Endothelial cell of umbilical vein (primary cell): ENCODE measurements at regions not wholly inside any gene's neighbourhood (a gene's known extent, or its start where the extent isn't known, plus 50 kb on each side); places are given as distances from the start of the nearest gene placed in this dataset.

Source experiments
- BruUV-seq: library from RNA; stranded (reverse); fragments of 400-500 nt; replicated peaks from 2 replicates; lab custom pipeline; 2021; lab: Mats Ljungman, UMichigan
- CTCF ChIA-PET: fragments of 300-600, 350-600 bp; sonication (Branson Sonifier 250); formaldehyde crosslinking; loops from one replicate; lab custom pipeline; 2021; ENCODE audit warnings: antibody characterized with exemption, inconsistent platforms; lab: Charles Lee
- POLR2A ChIA-PET: fragments of 300-600, 350-600 bp; sonication (Branson Sonifier 250); formaldehyde crosslinking; loops from one replicate; lab custom pipeline; 2021; ENCODE audit warnings: antibody characterized with exemption, inconsistent platforms; lab: Charles Lee
- DNase-seq: peaks from one replicate; pipeline ENCODE4 v3.0.0-alpha.2; 2011; ENCODE audit warnings: low read depth, low spot score
- FAIRE-seq: peaks from 2 replicates; lab custom pipeline; 2011; peaks lifted over from hg19 to GRCh38; lab: Jason Lieb, UNC
- H2AFZ ChIP-seq: 2 replicates; pipeline ENCODE4 v1.6.0; 2012; ENCODE audit warnings: low read depth, low read length, control low read depth, inconsistent platforms
- H3K27ac ChIP-seq: 2 replicates; pipeline ENCODE4 v1.5.1; 2011; ENCODE audit warnings: low read depth, mild to moderate bottlenecking, control low read depth, low read length, moderate library complexity; ENCODE audit not compliant: insufficient read depth
- H3K27me3 ChIP-seq, 2 experiments: 2 replicates each; pipeline versions ENCODE4 v1.6.0 to v1.6.1; 2011; ENCODE audit warnings: low read length in 2 of 2, mixed read lengths in 1 of 2; ENCODE audit not compliant: control insufficient read depth in 2 of 2, insufficient read depth in 2 of 2
- H3K36me3 ChIP-seq, 2 experiments: 2 replicates in 1 of 2; 3 replicates in 1 of 2; pipeline ENCODE4 v1.5.1; 2011; ENCODE audit warnings: low read length in 2 of 2, mild to moderate bottlenecking in 1 of 2, moderate library complexity in 1 of 2; ENCODE audit not compliant: control insufficient read depth in 2 of 2, insufficient read depth in 2 of 2; ENCODE audit errors: extremely low read depth in 1 of 2
- H3K4me1 ChIP-seq: 3 replicates; pipeline ENCODE4 v1.5.1; 2011; ENCODE audit warnings: mild to moderate bottlenecking, low read length; ENCODE audit not compliant: control insufficient read depth, insufficient read depth; ENCODE audit errors: extremely low read depth
- H3K4me2 ChIP-seq: 2 replicates; pipeline ENCODE4 v1.6.1; 2011; ENCODE audit warnings: low read length, control low read depth, mixed read lengths; ENCODE audit not compliant: insufficient read depth
- H3K4me3 ChIP-seq, 3 experiments: fragments of 200-600 bp in 1 of 3; sonication (generic), shearing (Covaris generic) in 1 of 3; replicated peaks in 1 of 3; 2 replicates each; pipeline ENCODE4 v1.5.1; 2011 to 2016; ENCODE audit warnings: control low read depth in 3 of 3, low read length in 3 of 3, mild to moderate bottlenecking in 2 of 3, inconsistent platforms in 1 of 3, low read depth in 1 of 3, moderate library complexity in 1 of 3; ENCODE audit not compliant: insufficient read depth in 1 of 3
- H3K79me2 ChIP-seq: 2 replicates; pipeline ENCODE4 v1.6.0; 2012; ENCODE audit warnings: low read length, inconsistent platforms; ENCODE audit not compliant: control insufficient read depth, insufficient read depth
- H3K9ac ChIP-seq: replicated peaks from 2 replicates; pipeline ENCODE3; 2011; ENCODE audit warnings: low read length, control low read depth; ENCODE audit not compliant: insufficient read depth; ENCODE audit errors: extremely low read depth
- H3K9me1 ChIP-seq: replicated peaks from 3 replicates; pipeline ENCODE4 v1.6.0; 2011; ENCODE audit warnings: mild to moderate bottlenecking, low read length; ENCODE audit not compliant: control insufficient read depth, insufficient read depth; ENCODE audit errors: extremely low read depth
- H3K9me3 ChIP-seq: replicated peaks from 2 replicates; pipeline ENCODE4 v1.5.1; 2012; ENCODE audit warnings: low read length, inconsistent platforms; ENCODE audit not compliant: control insufficient read depth, insufficient read depth
- H4K20me1 ChIP-seq: replicated peaks from 2 replicates; pipeline ENCODE3; 2011; ENCODE audit warnings: mild to moderate bottlenecking, low read length; ENCODE audit not compliant: control insufficient read depth, insufficient read depth; ENCODE audit errors: extremely low read depth
- EZH2 ChIP-seq: IDR thresholded peaks from 2 replicates; pipeline ENCODE4 v1.6.1; 2012; ENCODE audit warnings: borderline replicate concordance, low read depth, mild to moderate bottlenecking, moderate library complexity, low read length, inconsistent platforms; ENCODE audit not compliant: severe bottlenecking
- FOS ChIP-seq: IDR thresholded peaks from 2 replicates; pipeline ENCODE4 v1.6.1; 2011; ENCODE audit warnings: mild to moderate bottlenecking, low read length, moderate library complexity, borderline replicate concordance; ENCODE audit not compliant: insufficient read depth
- GATA2 ChIP-seq: IDR thresholded peaks from 2 replicates; pipeline ENCODE4 v1.7.0; 2011; ENCODE audit warnings: low read depth, mild to moderate bottlenecking, moderate library complexity, mixed read lengths, low read length; ENCODE audit not compliant: insufficient read length, insufficient read depth
- JUN ChIP-seq: IDR thresholded peaks from 2 replicates; pipeline ENCODE4 v1.6.1; 2011; ENCODE audit warnings: borderline replicate concordance, low read depth; ENCODE audit not compliant: insufficient read length, insufficient read depth
- MYC ChIP-seq: IDR thresholded peaks from one replicate; pipeline ENCODE4 v1.6.1; 2011; ENCODE audit warnings: mild to moderate bottlenecking, low read depth, low read length
- POLR2A ChIP-seq: IDR thresholded peaks from 2 replicates; pipeline ENCODE4 v1.6.1; 2012; ENCODE audit warnings: low read depth, mild to moderate bottlenecking, control low read depth, low read length
- POLR2AphosphoS5 ChIP-seq: IDR thresholded peaks from 2 replicates; pipeline ENCODE4 v1.6.1; 2012; ENCODE audit warnings: low read depth, mild to moderate bottlenecking, control low read depth, low read length, moderate library complexity; ENCODE audit not compliant: insufficient read depth
- dilution Hi-C: fragments of 300-500 bp; cut with MboI; formaldehyde crosslinking; loops from one replicate; pipeline ENCODE4 v1.15.0; 2019; ENCODE audit warnings: low sequenced_read_pairs; ENCODE audit not compliant: extremely low pct_ligation_motif_present
- intact Hi-C: fragments of 100-400 bp; cut with micrococcal nuclease; formaldehyde crosslinking; loops from one replicate; pipeline ENCODE4 v1.10.0; 2022
- TF ChIP-seq, protein P1 (sequence below): IDR thresholded peaks from 2 replicates; pipeline ENCODE4 v1.6.1; 2011; ENCODE audit not compliant: insufficient read depth, insufficient read length
- TF ChIP-seq, protein P2 (sequence below), 2 donors: IDR thresholded peaks; 1 replicate in 1 of 2; 2 replicates in 1 of 2; pipeline ENCODE4 v1.5.1; 2011; ENCODE audit warnings: low read length in 2 of 2, mild to moderate bottlenecking in 2 of 2, moderate library complexity in 2 of 2, control low read depth in 1 of 2, inconsistent platforms in 1 of 2, low read depth in 1 of 2; ENCODE audit not compliant: insufficient read depth in 1 of 2; ENCODE audit errors: extremely low read depth in 1 of 2

DNA sequence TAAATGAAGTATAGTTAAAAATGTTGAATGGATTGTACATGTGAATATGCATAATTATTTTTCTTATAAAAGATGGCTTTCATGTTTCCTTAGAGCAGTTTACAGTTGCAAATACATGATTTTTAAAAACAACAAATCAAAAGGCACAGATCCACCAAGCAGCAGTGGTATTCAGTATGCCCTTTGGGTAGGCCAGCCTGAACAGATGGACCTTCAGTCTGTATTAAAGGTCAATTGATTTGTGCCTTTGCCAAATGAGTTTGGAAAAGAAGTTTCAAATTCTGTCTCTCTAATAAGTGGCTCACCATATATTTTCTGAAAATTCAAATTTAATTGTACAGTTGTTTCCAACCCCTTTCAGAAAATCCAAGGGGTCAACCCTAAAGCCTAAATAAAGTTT is 477.1 kb downstream of the NSUN3 start:
- BruUV-seq, result no TSS peak
- CTCF ChIA-PET, result no interaction called here
- dilution Hi-C loops (no loop called here), intact Hi-C loops (no loop called here)
- POLR2A ChIA-PET, result no interaction called here
- Histone ChIP-seq H3K36me3 (no peaks in the 10 kb centered on the region), H3K27me3 (no peaks in the 10 kb centered on the region), H3K9me1 (no peaks in the 10 kb centered on the region), H3K4me3 (no peak overlapping the region), H3K27ac (no peak overlapping the region), H3K79me2 (no peaks in the 10 kb centered on the region), H3K4me2 (no peak overlapping the region), H4K20me1 (no peaks in the 10 kb centered on the region), H3K9me3 (no peaks in the 10 kb centered on the region), H3K9ac (no peak overlapping the region), H3K4me1 (no peaks in the 10 kb centered on the region), H2AFZ (no peak overlapping the region)
- TF ChIP-seq MYC (no peak), JUN (no peak), POLR2AphosphoS5 (no peak), FOS (no peak)
- TF ChIP-seq, protein P1, sequence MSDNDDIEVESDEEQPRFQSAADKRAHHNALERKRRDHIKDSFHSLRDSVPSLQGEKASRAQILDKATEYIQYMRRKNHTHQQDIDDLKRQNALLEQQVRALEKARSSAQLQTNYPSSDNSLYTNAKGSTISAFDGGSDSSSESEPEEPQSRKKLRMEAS, result no peak
- TF ChIP-seq, protein P2, sequence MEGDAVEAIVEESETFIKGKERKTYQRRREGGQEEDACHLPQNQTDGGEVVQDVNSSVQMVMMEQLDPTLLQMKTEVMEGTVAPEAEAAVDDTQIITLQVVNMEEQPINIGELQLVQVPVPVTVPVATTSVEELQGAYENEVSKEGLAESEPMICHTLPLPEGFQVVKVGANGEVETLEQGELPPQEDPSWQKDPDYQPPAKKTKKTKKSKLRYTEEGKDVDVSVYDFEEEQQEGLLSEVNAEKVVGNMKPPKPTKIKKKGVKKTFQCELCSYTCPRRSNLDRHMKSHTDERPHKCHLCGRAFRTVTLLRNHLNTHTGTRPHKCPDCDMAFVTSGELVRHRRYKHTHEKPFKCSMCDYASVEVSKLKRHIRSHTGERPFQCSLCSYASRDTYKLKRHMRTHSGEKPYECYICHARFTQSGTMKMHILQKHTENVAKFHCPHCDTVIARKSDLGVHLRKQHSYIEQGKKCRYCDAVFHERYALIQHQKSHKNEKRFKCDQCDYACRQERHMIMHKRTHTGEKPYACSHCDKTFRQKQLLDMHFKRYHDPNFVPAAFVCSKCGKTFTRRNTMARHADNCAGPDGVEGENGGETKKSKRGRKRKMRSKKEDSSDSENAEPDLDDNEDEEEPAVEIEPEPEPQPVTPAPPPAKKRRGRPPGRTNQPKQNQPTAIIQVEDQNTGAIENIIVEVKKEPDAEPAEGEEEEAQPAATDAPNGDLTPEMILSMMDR (IDR thresholded peaks at IDR 0.05; ENCODE audit: extremely low read depth in 1 of 2, insufficient read depth in 1 of 2, low read depth in 1 of 2, low read length in 2 of 2), result no peak
- FAIRE-seq (no peak), DNase-seq (no peak)

DNA sequence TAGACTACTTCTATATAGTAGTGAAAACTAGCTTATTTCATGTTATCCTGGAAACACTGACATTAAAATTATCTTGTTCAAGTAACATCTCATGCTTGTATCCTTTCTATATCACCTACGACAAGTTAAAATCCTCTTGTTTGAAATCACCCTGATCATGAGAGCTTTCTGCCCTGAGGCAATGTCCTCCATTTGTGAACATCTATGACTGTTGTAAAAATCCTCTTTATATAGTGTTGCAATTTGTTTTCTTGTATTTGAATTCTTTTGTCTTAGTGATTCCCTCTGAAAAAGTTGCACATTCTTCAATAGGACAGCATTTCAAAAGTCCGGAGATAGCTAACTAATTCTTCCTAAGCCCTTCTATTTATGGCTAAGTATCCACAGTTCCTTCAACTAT is 480.3 kb downstream of the NSUN3 start:
- ChIA-PET CTCF (no interaction called here), POLR2A (no interaction called here)
- TF ChIP-seq POLR2A (no peak), POLR2AphosphoS5 (no peak), GATA2 (no peak), FOS (no peak), MYC (no peak), EZH2 (no peak)
- TF ChIP-seq, protein P2 (IDR thresholded peaks at IDR 0.05; ENCODE audit: extremely low read depth in 1 of 2, insufficient read depth in 1 of 2, low read depth in 1 of 2, low read length in 2 of 2), result no peak
- Histone ChIP-seq H4K20me1 (no peaks in the 10 kb centered on the region), H3K4me1 (no peaks in the 10 kb centered on the region), H3K9ac (no peak overlapping the region), H3K9me3 (no peaks in the 10 kb centered on the region), H3K27ac (no peak overlapping the region), H3K36me3 (no peaks in the 10 kb centered on the region), H3K4me3 (no peak overlapping the region), H3K9me1 (no peaks in the 10 kb centered on the region), H3K79me2 (no peaks in the 10 kb centered on the region), H2AFZ (no peak overlapping the region), H3K27me3 (no peaks in the 10 kb centered on the region), H3K4me2 (no peak overlapping the region)
- no TSS peak for BruUV-seq
- DNase-seq (no peak), FAIRE-seq (no peak)
- intact Hi-C loops (no loop called here), dilution Hi-C loops (no loop called here)
